OCI-LY7 (cell line): ENCODE measurements at regions not wholly inside any gene's neighbourhood (a gene's known extent, or its start where the extent isn't known, plus 50 kb on each side); places are given as distances from the start of the nearest gene placed in this dataset.

Experiments used
- CTCF ChIP-seq: fragments of 200-600 bp; sonication (generic); conservative IDR thresholded peaks from 2 replicates; pipeline ENCODE4 v1.5.1; 2014; ENCODE audit warnings: mild to moderate bottlenecking, antibody characterized with exemption, low read length, moderate library complexity, mixed read lengths
- EZH2phosphoT487 ChIP-seq: fragments of 200-600 bp; sonication (generic); IDR thresholded peaks from 2 replicates; pipeline ENCODE4 v1.6.1; 2018; ENCODE audit warnings: low read depth, borderline replicate concordance, mild to moderate bottlenecking, mixed run types, antibody characterized with exemption, low read length, moderate library complexity, mixed read lengths

GRCh38 chr1:93738075-93738622, 56.5 kb upstream of the BCAR3 start:
- TF ChIP-seq CTCF (no peak), EZH2phosphoT487 (no peak)
